Activated T-helper 1 cell treated with anti-CD3 and anti-CD28 coated beads, Interleukin-12 subunit alpha, Interleukin-12 subunit beta, Interleukin-2, Interleukin-4 antibody, amounts not matched to agents 30 ng/mL and 10 ng/mL and 1 ng/mL, durations not matched to agents 14 hours and 24 hours and 36 hours (primary cell): ENCODE measurements at regions not wholly inside any gene's neighbourhood (a gene's known extent, or its start where the extent isn't known, plus 50 kb on each side); places are given as distances from the start of the nearest gene placed in this dataset.

Experiments
- DNase-seq: peaks from one replicate; pipeline ENCODE4 v3.0.0; 2021; ENCODE audit warnings: low spot score
- H3K27ac Mint-ChIP-seq: one replicate; pipeline ENCODE4 v1.8.0; 2021; ENCODE audit warnings: mild to moderate bottlenecking, mixed read lengths
- H3K27me3 Mint-ChIP-seq: one replicate; pipeline ENCODE4 v1.8.0; 2022; ENCODE audit warnings: mild to moderate bottlenecking, moderate library complexity, mixed read lengths; ENCODE audit not compliant: insufficient read depth
- H3K36me3 Mint-ChIP-seq: one replicate; pipeline ENCODE4 v1.8.0; 2021; ENCODE audit warnings: low read depth, mixed read lengths
- H3K4me1 Mint-ChIP-seq: one replicate; pipeline ENCODE4 v1.8.0; 2021; ENCODE audit warnings: low read depth, mixed read lengths
- H3K4me3 Mint-ChIP-seq: one replicate; pipeline ENCODE4 v1.8.0; 2021; ENCODE audit warnings: mild to moderate bottlenecking, moderate library complexity, mixed read lengths
- H3K9me3 Mint-ChIP-seq: one replicate; pipeline ENCODE4 v1.8.0; 2021; ENCODE audit warnings: mixed read lengths
- intact Hi-C: fragments of 100-400 bp; cut with micrococcal nuclease; formaldehyde crosslinking; loops from one replicate; pipeline ENCODE4 v1.15.1; 2024

DNA sequence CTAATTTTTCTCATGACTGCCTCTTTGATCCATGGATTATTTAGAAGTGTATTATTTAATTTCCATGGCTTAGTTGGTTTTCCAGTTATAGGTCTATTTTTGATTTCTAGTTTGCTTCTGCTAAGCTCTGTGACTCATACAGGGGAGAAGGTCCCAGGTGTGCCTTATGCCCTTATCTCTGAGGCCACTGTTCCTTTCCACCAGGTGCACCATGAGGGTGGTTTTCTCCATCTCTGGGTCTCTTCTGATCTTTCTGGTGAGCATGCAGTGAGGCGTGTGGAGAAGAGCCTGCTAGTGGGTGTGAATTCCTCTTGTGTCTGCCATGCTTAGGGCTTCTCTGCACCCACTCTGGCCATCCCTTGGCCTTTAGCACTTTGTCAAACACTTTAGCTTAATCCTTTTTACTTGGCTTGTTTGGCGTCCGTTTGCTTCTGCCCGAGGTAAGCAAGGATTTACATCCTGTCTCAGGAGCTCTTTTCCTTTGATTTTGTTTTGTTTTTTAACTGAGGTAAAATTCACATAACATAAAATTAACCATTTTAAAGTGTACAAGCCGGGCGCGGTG is 129.8 kb upstream of the ARL4C start:
- intact Hi-C loops: no loop called here
- H3K4me3 Mint-ChIP-seq: no peak overlapping the region
- H3K27ac Mint-ChIP-seq: no peak overlapping the region
- peaks cover 23% of the 10 kb centered on the region for H3K27me3 Mint-ChIP-seq
- H3K36me3 Mint-ChIP-seq: no peaks in the 10 kb centered on the region
- no peak for DNase-seq
- H3K4me1 Mint-ChIP-seq: no peaks in the 10 kb centered on the region
- H3K9me3 Mint-ChIP-seq: no peaks in the 10 kb centered on the region

DNA sequence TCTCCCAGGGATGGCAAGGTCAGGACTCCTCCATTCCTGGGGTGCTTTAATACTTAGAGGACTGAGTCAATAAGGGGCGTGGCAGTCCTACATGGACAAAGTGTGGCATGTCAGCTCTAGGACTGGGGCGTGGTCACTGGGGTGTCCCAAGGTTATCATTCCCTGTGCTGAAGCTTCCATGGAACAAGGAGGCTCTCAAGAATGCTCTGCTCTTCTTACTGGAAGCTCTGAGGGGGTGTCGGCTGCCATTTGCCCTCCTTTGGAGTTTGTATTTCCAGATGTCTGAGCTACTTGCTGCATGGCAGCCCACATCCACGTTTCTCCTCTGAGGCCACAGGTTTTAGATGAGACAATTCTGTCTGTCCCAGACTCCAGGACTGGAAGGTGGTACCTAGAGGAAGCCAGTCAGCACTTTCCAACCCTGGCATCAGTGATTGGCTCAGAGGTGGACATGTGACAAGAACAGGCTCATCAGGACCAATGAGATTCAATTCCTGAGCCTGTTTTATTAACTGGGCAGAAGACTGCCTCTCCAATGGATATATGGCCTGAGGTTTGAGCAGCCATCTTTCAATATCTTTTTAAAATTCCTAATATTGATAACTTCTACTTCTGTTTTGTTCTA is 128.9 kb upstream of the ARL4C start:
- Mint-ChIP-seq H3K9me3 (no peaks in the 10 kb centered on the region), H3K27me3 (peaks cover 20% of the 10 kb centered on the region), H3K36me3 (no peaks in the 10 kb centered on the region), H3K27ac (no peak overlapping the region), H3K4me3 (no peak overlapping the region), H3K4me1 (no peaks in the 10 kb centered on the region)
- intact Hi-C loops: no loop called here
- DNase-seq: no peak

DNA sequence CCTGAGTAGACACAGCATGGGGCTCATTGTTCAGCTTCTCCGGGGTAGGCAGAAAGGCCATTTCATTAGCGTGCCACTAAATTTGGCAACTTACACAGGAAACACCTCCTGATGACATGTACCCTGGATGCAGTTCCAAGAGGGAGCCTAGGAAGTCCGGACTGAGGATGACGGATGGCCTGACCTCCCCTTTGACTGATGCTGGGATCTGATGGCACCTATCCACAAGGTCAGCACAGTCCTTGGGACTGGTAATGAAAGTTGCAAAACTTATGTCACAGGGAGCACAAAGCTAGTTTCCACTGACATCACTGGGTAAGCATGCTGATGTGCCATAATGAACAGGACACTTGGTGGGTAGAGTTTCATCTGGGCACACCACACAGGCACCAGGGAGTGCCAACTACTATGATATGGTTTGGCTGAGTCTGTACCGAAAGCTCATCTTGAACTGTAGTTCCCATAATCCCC is 126.7 kb upstream of the ARL4C start:
- Mint-ChIP-seq H3K27ac (no peak overlapping the region), H3K36me3 (no peaks in the 10 kb centered on the region), H3K4me3 (no peak overlapping the region), H3K4me1 (no peaks in the 10 kb centered on the region), H3K27me3 (peaks cover 22% of the 10 kb centered on the region), H3K9me3 (no peaks in the 10 kb centered on the region)
- intact Hi-C loops: no loop called here
- no peak for DNase-seq

DNA sequence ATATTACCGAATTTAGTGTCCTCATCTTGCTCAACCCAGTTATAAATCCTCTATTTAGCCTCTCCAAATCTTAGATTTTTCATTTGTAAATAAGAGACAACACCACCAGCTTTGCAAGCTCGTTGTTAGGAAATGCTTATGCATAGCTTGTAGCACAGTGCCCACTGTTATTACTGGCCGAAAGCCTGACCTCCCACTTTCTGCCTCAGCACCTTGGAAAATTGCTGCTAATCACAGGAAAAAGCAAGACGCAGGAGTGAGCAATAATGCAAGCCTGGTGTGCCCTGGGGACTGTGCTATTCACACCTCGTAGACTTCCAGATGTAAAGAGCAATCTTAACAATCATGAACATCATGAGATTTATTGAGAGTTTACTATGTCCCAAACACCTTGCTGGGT is 124.2 kb upstream of the ARL4C start:
- Mint-ChIP-seq H3K27me3 (peaks cover 22% of the 10 kb centered on the region), H3K4me3 (no peak overlapping the region), H3K9me3 (no peaks in the 10 kb centered on the region), H3K4me1 (no peaks in the 10 kb centered on the region), H3K36me3 (no peaks in the 10 kb centered on the region), H3K27ac (no peak overlapping the region)
- intact Hi-C loops: no loop called here
- DNase-seq: no peak

DNA sequence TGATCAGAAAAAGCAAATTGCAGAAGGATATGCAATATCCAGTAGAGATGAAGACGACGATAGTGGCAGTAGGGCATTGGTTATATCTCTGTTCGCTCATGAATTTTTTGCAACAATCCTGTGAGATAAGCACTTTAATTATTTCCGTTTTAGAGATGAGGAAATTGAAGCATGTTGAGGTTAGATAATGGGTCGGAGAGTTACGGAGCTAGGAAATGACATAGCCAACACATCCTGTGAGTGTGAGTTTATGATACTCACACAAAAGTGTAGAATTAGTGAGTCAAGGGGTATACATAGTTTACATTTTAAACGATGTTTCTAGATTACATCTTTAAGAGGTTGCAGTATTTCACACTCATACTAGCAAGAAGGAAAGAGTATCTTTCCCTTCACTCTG is 123.1 kb upstream of the ARL4C start:
- intact Hi-C loops: no loop called here
- no peak for DNase-seq
- Mint-ChIP-seq H3K9me3 (no peaks in the 10 kb centered on the region), H3K27me3 (peaks cover 23% of the 10 kb centered on the region), H3K36me3 (no peaks in the 10 kb centered on the region), H3K4me3 (no peak overlapping the region), H3K4me1 (no peaks in the 10 kb centered on the region), H3K27ac (no peak overlapping the region)

DNA sequence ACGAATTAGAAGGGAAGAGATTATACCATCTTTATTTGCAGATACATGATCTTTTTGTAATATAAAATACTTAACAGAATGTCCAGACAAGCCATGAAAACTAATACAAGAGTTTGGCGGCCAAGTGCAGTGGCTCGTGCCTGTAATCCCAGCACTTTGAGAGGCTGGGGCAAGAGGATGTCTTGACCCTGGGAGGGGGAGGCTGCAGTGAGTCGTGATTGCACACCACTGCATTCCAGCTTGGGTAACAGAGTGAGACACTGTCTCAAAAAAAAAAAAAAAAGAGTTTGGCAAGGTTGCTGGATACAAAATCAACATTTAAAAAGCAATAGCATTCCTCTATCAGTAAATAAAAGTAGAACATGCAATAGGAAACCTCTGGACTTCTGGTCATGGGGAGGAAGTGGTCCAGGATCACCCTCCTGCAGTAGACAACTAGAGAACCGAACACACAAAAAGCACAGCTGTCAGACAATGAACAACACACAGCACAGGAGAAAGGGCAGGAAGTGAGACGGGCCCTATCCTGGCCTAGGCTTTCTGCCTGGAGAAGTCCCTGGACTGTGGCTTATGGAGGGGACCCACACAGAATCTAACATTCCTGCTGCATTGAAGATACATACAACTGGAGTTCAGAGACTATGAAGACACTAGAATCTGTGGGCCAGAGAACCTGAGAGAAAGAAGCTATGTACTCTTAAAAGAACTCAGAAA is 118.9 kb upstream of the ARL4C start:
- Mint-ChIP-seq H3K4me1 (no peaks in the 10 kb centered on the region), H3K9me3 (no peaks in the 10 kb centered on the region), H3K27me3 (peaks cover 12% of the 10 kb centered on the region), H3K36me3 (no peaks in the 10 kb centered on the region), H3K4me3 (no peak overlapping the region), H3K27ac (no peak overlapping the region)
- intact Hi-C loops: no loop called here
- DNase-seq: no peak

DNA sequence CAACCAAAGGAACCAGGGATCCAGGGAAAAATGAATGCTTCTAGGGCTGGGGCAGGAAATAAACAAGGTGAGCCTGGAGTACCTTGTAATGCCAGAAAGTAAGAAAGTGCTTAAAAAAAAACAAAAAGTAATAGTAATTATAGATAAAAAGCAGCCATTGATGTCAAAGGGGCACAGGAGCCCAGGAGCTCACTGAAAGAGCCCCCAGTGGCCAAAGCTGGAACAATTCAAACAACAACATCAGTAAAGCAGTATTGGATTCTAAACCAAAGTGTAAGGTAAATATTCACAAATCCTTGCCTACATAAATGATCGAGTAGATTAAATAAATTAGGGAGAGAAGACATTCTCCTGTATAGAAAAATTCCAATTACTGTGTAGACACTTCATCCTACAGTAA is 114.3 kb upstream of the ARL4C start:
- intact Hi-C loops: no loop called here
- no peak overlapping the region for H3K4me3 Mint-ChIP-seq
- H3K9me3 Mint-ChIP-seq: no peaks in the 10 kb centered on the region
- no peak for DNase-seq
- H3K27ac Mint-ChIP-seq: no peak overlapping the region
- H3K27me3 Mint-ChIP-seq: peaks cover 8% of the 10 kb centered on the region
- no peaks in the 10 kb centered on the region for H3K4me1 Mint-ChIP-seq
- H3K36me3 Mint-ChIP-seq: no peaks in the 10 kb centered on the region

DNA sequence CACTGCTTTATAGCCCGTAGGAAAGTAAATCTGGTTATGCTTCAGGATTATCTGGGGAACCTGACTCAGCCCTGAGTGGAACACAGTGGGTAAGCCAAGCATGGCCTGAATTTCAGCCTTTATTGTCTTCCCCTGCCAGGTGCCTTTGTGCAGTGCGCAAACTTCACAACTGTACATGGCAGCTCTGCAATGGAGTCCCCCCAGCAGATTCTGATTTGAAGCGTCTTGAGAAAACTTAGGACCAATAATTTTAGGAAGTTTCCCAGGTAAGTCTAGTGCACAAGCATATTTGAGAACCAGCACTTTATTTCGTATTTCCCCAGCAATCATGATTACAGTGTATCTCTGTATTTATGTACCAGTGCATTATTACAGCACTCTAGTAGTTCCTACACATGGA is 112.1 kb upstream of the ARL4C start:
- intact Hi-C loops: no loop called here
- H3K27me3 Mint-ChIP-seq: peaks cover 2% of the 10 kb centered on the region
- H3K36me3 Mint-ChIP-seq: no peaks in the 10 kb centered on the region
- no peaks in the 10 kb centered on the region for H3K4me1 Mint-ChIP-seq
- DNase-seq: no peak
- H3K27ac Mint-ChIP-seq: no peak overlapping the region
- H3K4me3 Mint-ChIP-seq: no peak overlapping the region
- H3K9me3 Mint-ChIP-seq: no peaks in the 10 kb centered on the region

DNA sequence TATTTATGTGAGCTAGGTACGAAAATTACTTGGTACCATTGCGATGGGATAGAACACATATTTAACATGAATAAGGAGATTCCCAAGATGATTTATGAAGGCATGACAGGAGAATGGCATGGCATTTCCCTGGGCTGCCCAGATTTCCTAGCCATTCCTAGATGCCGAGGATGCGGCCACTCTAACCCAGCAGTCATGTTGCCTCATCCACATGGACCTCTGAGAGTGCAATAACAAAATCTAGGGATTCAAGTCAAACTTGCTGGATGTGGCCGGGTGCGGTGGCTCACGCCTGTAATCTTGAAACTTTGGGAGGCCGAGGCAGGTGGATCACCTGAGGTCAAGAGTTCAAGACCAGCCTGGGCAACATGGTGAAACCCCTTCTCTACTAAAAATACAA is 110.8 kb upstream of the ARL4C start:
- intact Hi-C loops: no loop called here
- Mint-ChIP-seq H3K27me3 (peaks cover 2% of the 10 kb centered on the region), H3K27ac (no peak overlapping the region), H3K36me3 (no peaks in the 10 kb centered on the region), H3K9me3 (no peaks in the 10 kb centered on the region), H3K4me3 (no peak overlapping the region), H3K4me1 (no peaks in the 10 kb centered on the region)
- no peak for DNase-seq

DNA sequence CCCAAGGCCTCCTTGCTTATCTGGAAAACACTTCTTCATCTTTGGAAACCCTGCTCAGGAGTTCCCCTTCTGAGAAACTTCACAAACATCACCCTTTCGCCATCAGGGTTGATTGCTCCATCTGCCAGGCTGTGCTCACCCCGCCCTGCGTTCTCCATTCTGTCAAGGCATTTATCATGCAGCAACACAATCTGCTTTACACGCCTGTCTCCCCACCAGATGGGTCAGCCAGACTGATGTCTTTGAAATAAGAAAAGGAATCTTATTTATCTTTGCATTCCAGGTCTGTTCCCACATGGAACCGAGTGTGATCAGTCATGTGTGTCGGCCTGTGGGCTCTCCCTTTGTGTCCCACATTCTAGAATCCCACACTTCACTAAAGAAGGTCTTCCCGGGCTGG is 110.0 kb upstream of the ARL4C start:
- intact Hi-C loops: no loop called here
- no peaks in the 10 kb centered on the region for H3K9me3 Mint-ChIP-seq
- no peak for DNase-seq
- H3K27me3 Mint-ChIP-seq: peaks cover 2% of the 10 kb centered on the region
- H3K4me3 Mint-ChIP-seq: no peak overlapping the region
- H3K27ac Mint-ChIP-seq: no peak overlapping the region
- no peaks in the 10 kb centered on the region for H3K4me1 Mint-ChIP-seq
- H3K36me3 Mint-ChIP-seq: no peaks in the 10 kb centered on the region

DNA sequence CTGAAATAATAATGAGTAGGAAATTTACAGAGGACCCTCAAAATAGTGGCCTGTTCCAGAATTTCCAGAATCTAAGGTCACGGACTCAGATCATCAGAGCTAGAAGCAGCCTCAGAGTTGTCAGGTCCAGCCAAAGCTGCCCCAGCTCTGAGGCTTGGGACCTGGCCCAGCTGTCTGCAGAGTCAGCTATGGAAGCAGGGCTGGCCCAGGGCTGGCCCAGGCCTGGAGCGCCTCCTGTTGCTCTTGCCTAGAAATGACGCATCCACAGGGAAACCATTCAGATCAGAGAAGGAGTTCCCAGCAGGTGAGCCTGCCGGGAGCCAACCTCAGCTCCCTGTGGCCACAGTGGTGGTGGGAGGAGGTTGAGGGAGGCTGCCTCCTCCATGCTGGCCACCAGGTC is 106.7 kb upstream of the ARL4C start:
- no peaks in the 10 kb centered on the region for H3K36me3 Mint-ChIP-seq
- H3K27me3 Mint-ChIP-seq: peaks cover 3% of the 10 kb centered on the region
- no peak for DNase-seq
- no peaks in the 10 kb centered on the region for H3K4me1 Mint-ChIP-seq
- intact Hi-C loops: no loop called here
- no peak overlapping the region for H3K27ac Mint-ChIP-seq
- no peak overlapping the region for H3K4me3 Mint-ChIP-seq
- H3K9me3 Mint-ChIP-seq: no peaks in the 10 kb centered on the region

DNA sequence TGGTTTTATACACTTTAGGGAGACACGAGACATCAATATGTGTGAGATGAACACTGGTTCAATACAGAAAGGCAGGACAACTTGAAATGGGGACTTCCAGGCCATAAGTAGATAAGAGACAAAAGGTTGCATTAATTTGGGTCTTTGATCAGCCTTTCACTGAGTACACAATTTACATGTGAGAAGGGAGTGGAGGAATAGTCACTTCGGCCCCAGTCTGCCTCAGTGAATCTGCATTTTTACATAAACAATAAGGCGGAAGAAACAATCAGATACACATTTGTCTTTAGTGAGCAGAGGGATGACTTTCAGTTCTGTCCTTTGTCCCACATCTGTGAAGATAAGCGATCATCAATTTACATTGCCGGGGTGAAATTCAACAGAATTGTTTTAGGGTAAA is 104.3 kb upstream of the ARL4C start:
- H3K36me3 Mint-ChIP-seq: no peaks in the 10 kb centered on the region

DNA sequence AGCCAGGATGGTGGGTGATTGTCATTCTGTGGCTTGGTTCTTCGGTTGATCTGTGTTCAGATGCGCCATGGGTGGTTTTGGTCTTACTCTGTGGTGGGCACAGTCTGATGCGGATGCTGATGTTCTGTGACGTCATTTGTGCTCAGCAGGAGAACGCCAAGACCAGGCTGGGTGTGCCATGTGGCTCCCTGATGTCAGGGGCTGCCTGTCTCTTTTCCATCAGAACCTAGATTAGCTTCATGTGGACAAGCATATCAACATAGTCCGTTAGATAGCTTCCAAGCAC is 100.6 kb upstream of the ARL4C start:
- Mint-ChIP-seq H3K9me3 (no peaks in the 10 kb centered on the region), H3K4me1 (no peaks in the 10 kb centered on the region), H3K36me3 (no peaks in the 10 kb centered on the region), H3K27ac (no peak overlapping the region), H3K4me3 (no peak overlapping the region), H3K27me3 (peaks cover 3% of the 10 kb centered on the region)
- intact Hi-C loops: no loop called here
- DNase-seq: no peak

More for the DNA sequence above, 104.3 kb upstream of the ARL4C start:
- H3K9me3 Mint-ChIP-seq: no peaks in the 10 kb centered on the region
- peaks cover 3% of the 10 kb centered on the region for H3K27me3 Mint-ChIP-seq
- intact Hi-C loops: no loop called here
- no peak for DNase-seq
- no peak overlapping the region for H3K27ac Mint-ChIP-seq
- H3K4me1 Mint-ChIP-seq: no peaks in the 10 kb centered on the region
- H3K4me3 Mint-ChIP-seq: no peak overlapping the region
